GM23338 (cell line): ENCODE measurements at regions not wholly inside any gene's neighbourhood (a gene's known extent, or its start where the extent isn't known, plus 50 kb on each side); places are given as distances from the start of the nearest gene placed in this dataset.
"Not testable (repeated sequence)": the region's sequence is repeated elsewhere in the genome, so short reads cannot be mapped to it uniquely, and the experiment has no call there.

Experiments used
- ATAC-seq: fragments of 200-7000 bp; cut with Tn5 transposase; 3 replicates; pipeline ENCODE4 v1.9.1; 2020
- DNase-seq: peaks from one replicate; pipeline ENCODE4 v3.0.0-alpha.2; 2015; ENCODE audit warnings: low spot score
- H2AFZ ChIP-seq: fragments of 200-600 bp; sonication (generic); 2 replicates; pipeline ENCODE4 v1.8.0; 2016; ENCODE audit warnings: antibody characterized with exemption, mild to moderate bottlenecking, moderate library complexity
- H3F3A ChIP-seq: fragments of 200-600 bp; sonication (generic); replicated peaks from 2 replicates; pipeline ENCODE4 v1.8.0; 2017; ENCODE audit warnings: antibody characterized with exemption, mixed run types, low read depth
- H3K27ac ChIP-seq: fragments of 200-600 bp; sonication (generic); 2 replicates; pipeline ENCODE4 v1.6.1; 2016; ENCODE audit warnings: low read depth
- H3K27me3 ChIP-seq: fragments of 200-600 bp; sonication (generic); 2 replicates; pipeline ENCODE4 v1.8.0; 2016; ENCODE audit warnings: mild to moderate bottlenecking, mixed run types, moderate library complexity; ENCODE audit not compliant: insufficient read depth
- H3K36me3 ChIP-seq: fragments of 200-600 bp; sonication (generic); 2 replicates; pipeline ENCODE4 v1.8.0; 2016; ENCODE audit warnings: mild to moderate bottlenecking; ENCODE audit not compliant: insufficient read depth
- H3K4me1 ChIP-seq: fragments of 200-600 bp; sonication (generic); 2 replicates; pipeline ENCODE4 v1.8.0; 2016; ENCODE audit warnings: mild to moderate bottlenecking, moderate library complexity; ENCODE audit not compliant: insufficient read depth
- H3K4me2 ChIP-seq: fragments of 200-600 bp; sonication (generic); 2 replicates; pipeline ENCODE4 v1.7.1; 2017; ENCODE audit warnings: mixed run types
- H3K4me3 ChIP-seq: fragments of 200-600 bp; sonication (generic); 2 replicates; pipeline ENCODE4 v1.6.1; 2016; ENCODE audit warnings: mixed run types
- H3K79me2 ChIP-seq: fragments of 200-600 bp; sonication (generic); replicated peaks from 2 replicates; pipeline ENCODE4 v1.8.0; 2017; ENCODE audit warnings: mild to moderate bottlenecking; ENCODE audit not compliant: insufficient read depth
- H3K9me2 ChIP-seq: fragments of 200-600 bp; sonication (generic); 2 replicates; pipeline ENCODE4 v1.8.0; 2017; ENCODE audit not compliant: insufficient read depth
- H4K20me1 ChIP-seq: fragments of 200-600 bp; sonication (generic); replicated peaks from 2 replicates; pipeline ENCODE4 v1.8.0; 2017; ENCODE audit warnings: mild to moderate bottlenecking; ENCODE audit not compliant: insufficient read depth
- H3K27ac Mint-ChIP-seq: 2 replicates; pipeline ENCODE4 v1.8.0; 2020; ENCODE audit warnings: inconsistent platforms, mild to moderate bottlenecking, moderate library complexity, mixed read lengths
- H3K27me3 Mint-ChIP-seq: 3 replicates; pipeline ENCODE4 v1.8.0; 2022; ENCODE audit warnings: low read depth, mild to moderate bottlenecking, moderate library complexity, mixed read lengths, inconsistent platforms; ENCODE audit not compliant: insufficient read depth, poor library complexity
- H3K36me3 Mint-ChIP-seq: 3 replicates; pipeline ENCODE4 v1.8.0; 2021; ENCODE audit warnings: low read depth, mild to moderate bottlenecking, inconsistent platforms, moderate library complexity, mixed read lengths
- H3K4me1 Mint-ChIP-seq: 3 replicates; pipeline ENCODE4 v1.8.0; 2020; ENCODE audit warnings: mild to moderate bottlenecking, inconsistent platforms, mixed read lengths
- H3K4me3 Mint-ChIP-seq: 3 replicates; pipeline ENCODE4 v1.8.0; 2021; ENCODE audit warnings: moderate library complexity, mild to moderate bottlenecking, inconsistent platforms, mixed read lengths
- H3K9me3 Mint-ChIP-seq: 3 replicates; pipeline ENCODE4 v1.8.0; 2020; ENCODE audit warnings: moderate library complexity, mild to moderate bottlenecking, inconsistent platforms, mixed read lengths
- ZNF331 ChIP-seq: fragments of 250-450 bp; sonication (Bioruptor Pico); IDR thresholded peaks from 2 replicates; pipeline ENCODE4 v1.5.0; 2020; ENCODE audit warnings: low read depth, mild to moderate bottlenecking, moderate library complexity

- H3K4me1 Mint-ChIP-seq, H3K4me3 ChIP-seq, ATAC-seq, H3K27ac Mint-ChIP-seq, H3K27me3 Mint-ChIP-seq, DNase-seq, H3K27ac ChIP-seq, H3K9me2 ChIP-seq, H3K36me3 ChIP-seq, H3K79me2 ChIP-seq, H4K20me1 ChIP-seq, H2AFZ ChIP-seq, H3K4me3 Mint-ChIP-seq, H3K4me2 ChIP-seq, H3F3A ChIP-seq, H3K27me3 ChIP-seq, H3K4me1 ChIP-seq: not testable (repeated sequence)
- Mint-ChIP-seq H3K9me3 (peaks cover 18% of the 10 kb centered on the region), H3K36me3 (peaks cover 18% of the 10 kb centered on the region)
These were observed 755.2 kb upstream of the ADGRB3 start for GRCh38 chr6:67879928-67880327.

GRCh38 chr6:67879105-67879904 lies 755.8 kb upstream of the ADGRB3 start:
- H3K36me3 Mint-ChIP-seq, result peaks cover 23% of the 10 kb centered on the region

GRCh38 chr6:67878216-67878615 lies 756.9 kb upstream of the ADGRB3 start:
- H3K36me3 ChIP-seq, H3K27me3 Mint-ChIP-seq, H3K79me2 ChIP-seq, H3K4me2 ChIP-seq, H4K20me1 ChIP-seq, ATAC-seq, H3K27ac ChIP-seq, H3K9me2 ChIP-seq, DNase-seq, H3K4me1 ChIP-seq, H3K4me1 Mint-ChIP-seq, H3K4me3 Mint-ChIP-seq, H3F3A ChIP-seq, H3K4me3 ChIP-seq, H3K27ac Mint-ChIP-seq, H2AFZ ChIP-seq, H3K27me3 ChIP-seq: not testable (repeated sequence)
- H3K36me3 Mint-ChIP-seq, result peaks cover 34% of the 10 kb centered on the region
- H3K9me3 Mint-ChIP-seq, result peaks cover 35% of the 10 kb centered on the region

More at GRCh38 chr6:67879105-67879904, 755.8 kb upstream of the ADGRB3 start:
- not testable (repeated sequence) for H3K27me3 Mint-ChIP-seq, DNase-seq, H3K36me3 ChIP-seq, H3K27ac ChIP-seq, ATAC-seq, H3F3A ChIP-seq, H3K4me3 Mint-ChIP-seq, H3K27ac Mint-ChIP-seq, H4K20me1 ChIP-seq, H3K9me2 ChIP-seq, H3K4me1 ChIP-seq, H3K4me2 ChIP-seq, H3K4me1 Mint-ChIP-seq, H2AFZ ChIP-seq, H3K27me3 ChIP-seq, H3K79me2 ChIP-seq, H3K4me3 ChIP-seq
- peaks cover 24% of the 10 kb centered on the region for H3K9me3 Mint-ChIP-seq

GRCh38 chr6:67877288-67877687 lies 757.8 kb upstream of the ADGRB3 start:
- Histone ChIP-seq H3K36me3 (0 out of 2 replicates have a peak, but pooled peaks cover 4% of the 10 kb centered on the region), H3K4me3 (no peak overlapping the region), H3K4me1 (peaks cover 4% of the 10 kb centered on the region; the same call in 1 of the 2 replicates), H3K9me2 (no peaks in the 10 kb centered on the region), H3K4me2 (no peak overlapping the region), H3K27me3 (no peaks in the 10 kb centered on the region), H2AFZ (no peak overlapping the region), H3F3A (no peaks in the 10 kb centered on the region), H3K79me2 (no peaks in the 10 kb centered on the region), H4K20me1 (no peaks in the 10 kb centered on the region), H3K27ac (no peak overlapping the region)
- Mint-ChIP-seq H3K27me3 (no peaks in the 10 kb centered on the region), H3K4me1 (peaks cover 6% of the 10 kb centered on the region; the same call in 2 of the 3 replicates), H3K9me3 (peaks cover 38% of the 10 kb centered on the region), H3K36me3 (peaks cover 36% of the 10 kb centered on the region), H3K4me3 (no peak overlapping the region), H3K27ac (no peak overlapping the region; the same call in 1 of the 2 replicates)
- no peak for ATAC-seq
- no peak for DNase-seq
- no peak for TF ChIP-seq ZNF331 (CRISPR knock-in tag)
